GM23338 (cell line): ENCODE measurements at regions not wholly inside any gene's neighbourhood (a gene's known extent, or its start where the extent isn't known, plus 50 kb on each side); places are given as distances from the start of the nearest gene placed in this dataset.

Experiments
- ATAC-seq: fragments of 200-7000 bp; cut with Tn5 transposase; 3 replicates; pipeline ENCODE4 v1.9.1; 2020
- DNase-seq: peaks from one replicate; pipeline ENCODE4 v3.0.0-alpha.2; 2015; ENCODE audit warnings: low spot score
- H2AFZ ChIP-seq: fragments of 200-600 bp; sonication (generic); 2 replicates; pipeline ENCODE4 v1.8.0; 2016; ENCODE audit warnings: antibody characterized with exemption, mild to moderate bottlenecking, moderate library complexity
- H3F3A ChIP-seq: fragments of 200-600 bp; sonication (generic); replicated peaks from 2 replicates; pipeline ENCODE4 v1.8.0; 2017; ENCODE audit warnings: antibody characterized with exemption, mixed run types, low read depth
- H3K27ac ChIP-seq: fragments of 200-600 bp; sonication (generic); 2 replicates; pipeline ENCODE4 v1.6.1; 2016; ENCODE audit warnings: low read depth
- H3K27me3 ChIP-seq: fragments of 200-600 bp; sonication (generic); 2 replicates; pipeline ENCODE4 v1.8.0; 2016; ENCODE audit warnings: mild to moderate bottlenecking, mixed run types, moderate library complexity; ENCODE audit not compliant: insufficient read depth
- H3K36me3 ChIP-seq: fragments of 200-600 bp; sonication (generic); 2 replicates; pipeline ENCODE4 v1.8.0; 2016; ENCODE audit warnings: mild to moderate bottlenecking; ENCODE audit not compliant: insufficient read depth
- H3K4me1 ChIP-seq: fragments of 200-600 bp; sonication (generic); 2 replicates; pipeline ENCODE4 v1.8.0; 2016; ENCODE audit warnings: mild to moderate bottlenecking, moderate library complexity; ENCODE audit not compliant: insufficient read depth
- H3K4me2 ChIP-seq: fragments of 200-600 bp; sonication (generic); 2 replicates; pipeline ENCODE4 v1.7.1; 2017; ENCODE audit warnings: mixed run types
- H3K4me3 ChIP-seq: fragments of 200-600 bp; sonication (generic); 2 replicates; pipeline ENCODE4 v1.6.1; 2016; ENCODE audit warnings: mixed run types
- H3K79me2 ChIP-seq: fragments of 200-600 bp; sonication (generic); replicated peaks from 2 replicates; pipeline ENCODE4 v1.8.0; 2017; ENCODE audit warnings: mild to moderate bottlenecking; ENCODE audit not compliant: insufficient read depth
- H3K9me2 ChIP-seq: fragments of 200-600 bp; sonication (generic); 2 replicates; pipeline ENCODE4 v1.8.0; 2017; ENCODE audit not compliant: insufficient read depth
- H4K20me1 ChIP-seq: fragments of 200-600 bp; sonication (generic); replicated peaks from 2 replicates; pipeline ENCODE4 v1.8.0; 2017; ENCODE audit warnings: mild to moderate bottlenecking; ENCODE audit not compliant: insufficient read depth
- H3K27ac Mint-ChIP-seq: 2 replicates; pipeline ENCODE4 v1.8.0; 2020; ENCODE audit warnings: inconsistent platforms, mild to moderate bottlenecking, moderate library complexity, mixed read lengths
- H3K27me3 Mint-ChIP-seq: 3 replicates; pipeline ENCODE4 v1.8.0; 2022; ENCODE audit warnings: low read depth, mild to moderate bottlenecking, moderate library complexity, mixed read lengths, inconsistent platforms; ENCODE audit not compliant: insufficient read depth, poor library complexity
- H3K36me3 Mint-ChIP-seq: 3 replicates; pipeline ENCODE4 v1.8.0; 2021; ENCODE audit warnings: low read depth, mild to moderate bottlenecking, inconsistent platforms, moderate library complexity, mixed read lengths
- H3K4me1 Mint-ChIP-seq: 3 replicates; pipeline ENCODE4 v1.8.0; 2020; ENCODE audit warnings: mild to moderate bottlenecking, inconsistent platforms, mixed read lengths
- H3K4me3 Mint-ChIP-seq: 3 replicates; pipeline ENCODE4 v1.8.0; 2021; ENCODE audit warnings: moderate library complexity, mild to moderate bottlenecking, inconsistent platforms, mixed read lengths
- H3K9me3 Mint-ChIP-seq: 3 replicates; pipeline ENCODE4 v1.8.0; 2020; ENCODE audit warnings: moderate library complexity, mild to moderate bottlenecking, inconsistent platforms, mixed read lengths
- CREB1 ChIP-seq: fragments of 250-450 bp; sonication (Bioruptor Pico); IDR thresholded peaks from 2 replicates; pipeline ENCODE4 v1.5.0; 2020; ENCODE audit warnings: low read depth, mild to moderate bottlenecking, moderate library complexity
- CTCF ChIP-seq, 2 experiments: fragments of 200-600 bp in 1 of 2; sonication (generic) in 1 of 2; conservative IDR thresholded peaks; 2 replicates each; pipeline versions ENCODE4 v1.5.1 to v1.6.1; 2016 to 2017; ENCODE audit warnings: antibody characterized with exemption in 2 of 2, low read depth in 2 of 2, mild to moderate bottlenecking in 2 of 2, moderate library complexity in 1 of 2
- ETS1 ChIP-seq: IDR thresholded peaks from 2 replicates; pipeline ENCODE4 v1.6.1; 2016; ENCODE audit warnings: antibody characterized with exemption
- EZH2 ChIP-seq: fragments of 200-600 bp; sonication (generic); IDR thresholded peaks from one replicate; pipeline ENCODE4 v1.8.0; 2017; ENCODE audit warnings: antibody characterized with exemption, mild to moderate bottlenecking, low read depth; ENCODE audit not compliant: unreplicated experiment
- EZH2phosphoT487 ChIP-seq: fragments of 200-600 bp; sonication (generic); IDR thresholded peaks from one replicate; pipeline ENCODE4 v1.8.1; 2018; ENCODE audit warnings: antibody characterized with exemption; ENCODE audit not compliant: unreplicated experiment
- JUNB ChIP-seq: IDR thresholded peaks from one replicate; pipeline ENCODE4 v1.6.1; 2016; ENCODE audit warnings: antibody characterized with exemption; ENCODE audit not compliant: unreplicated experiment
- NANOG ChIP-seq: IDR thresholded peaks from 2 replicates; pipeline ENCODE4 v1.6.1; 2016; ENCODE audit warnings: antibody characterized with exemption, borderline replicate concordance
- POLR2AphosphoS5 ChIP-seq: IDR thresholded peaks from 2 replicates; pipeline ENCODE4 v1.6.1; 2016; ENCODE audit warnings: antibody characterized with exemption, low read depth
- REST ChIP-seq: IDR thresholded peaks from one replicate; pipeline ENCODE4 v1.6.1; 2018; ENCODE audit warnings: antibody characterized with exemption; ENCODE audit not compliant: unreplicated experiment
- STAT1 ChIP-seq: IDR thresholded peaks from one replicate; pipeline ENCODE4 v1.6.1; 2016; ENCODE audit warnings: antibody characterized with exemption; ENCODE audit not compliant: unreplicated experiment
- ZNF114 ChIP-seq: fragments of 250-450 bp; sonication (Bioruptor Pico); IDR thresholded peaks from 2 replicates; pipeline ENCODE4 v1.5.0; 2020; ENCODE audit warnings: mild to moderate bottlenecking, moderate library complexity
- ZNF331 ChIP-seq: fragments of 250-450 bp; sonication (Bioruptor Pico); IDR thresholded peaks from 2 replicates; pipeline ENCODE4 v1.5.0; 2020; ENCODE audit warnings: low read depth, mild to moderate bottlenecking, moderate library complexity
- ZNF462 ChIP-seq: fragments of 250-450 bp; sonication (Bioruptor Pico); IDR thresholded peaks from 2 replicates; pipeline ENCODE4 v1.5.0; 2020; ENCODE audit warnings: mild to moderate bottlenecking, moderate library complexity

- H3K4me1 Mint-ChIP-seq: no peaks in the 10 kb centered on the region
- Histone ChIP-seq H3K36me3 (no peaks in the 10 kb centered on the region), H3K9me2 (peaks cover 8% of the 10 kb centered on the region; the same call in 1 of the 2 replicates), H3K4me1 (no peaks in the 10 kb centered on the region), H3K27ac (no peak overlapping the region), H3K27me3 (no peaks in the 10 kb centered on the region), H3K4me2 (no peak overlapping the region), H4K20me1 (no peaks in the 10 kb centered on the region), H3F3A (no peaks in the 10 kb centered on the region), H2AFZ (no peak overlapping the region), H3K79me2 (no peaks in the 10 kb centered on the region), H3K4me3 (no peak overlapping the region)
- peaks cover 11% of the 10 kb centered on the region; the same call in 2 of the 3 replicates for H3K36me3 Mint-ChIP-seq
- H3K4me3 Mint-ChIP-seq: no peak overlapping the region
- no peaks in the 10 kb centered on the region for H3K27me3 Mint-ChIP-seq
- TF ChIP-seq ZNF114 (CRISPR knock-in tag) (no peak), EZH2phosphoT487 (no peak), NANOG (no peak), REST (no peak), CTCF (conservative IDR thresholded peaks at IDR 0.05; ENCODE audit: low read depth in 2 of 2) (no peak), EZH2 (no peak), ZNF462 (CRISPR knock-in tag) (no peak), JUNB (no peak), STAT1 (no peak), ZNF331 (CRISPR knock-in tag) (no peak), CREB1 (no peak), ETS1 (no peak), POLR2AphosphoS5 (no peak)
- H3K27ac Mint-ChIP-seq: no peak overlapping the region
- DNase-seq (no peak), ATAC-seq (no peak)
- H3K9me3 Mint-ChIP-seq: peaks cover 66% of the 10 kb centered on the region
These were observed 457.9 kb upstream of the ISX start for GRCh38 chr22:34608106-34608505.
